HepG2 (cell line): ENCODE measurements at regions not wholly inside any gene's neighbourhood (a gene's known extent, or its start where the extent isn't known, plus 50 kb on each side); places are given as distances from the start of the nearest gene placed in this dataset.

Source experiments
- AHR ChIP-seq: IDR thresholded peaks from 2 replicates; pipeline ENCODE4 v1.6.1; 2018; ENCODE audit warnings: missing genetic modification reagents, missing compliant biosample characterization
- ASH2L ChIP-seq: fragments of 300-600, 200-600 bp; sonication (generic); IDR thresholded peaks from 2 replicates; pipeline ENCODE4 v1.7.0; 2017; ENCODE audit warnings: low read depth, mild to moderate bottlenecking, moderate library complexity, mixed read lengths, low read length; ENCODE audit not compliant: insufficient read length
- DNMT3B ChIP-seq: conservative IDR thresholded peaks from 2 replicates; pipeline ENCODE4 v1.6.1; 2016; ENCODE audit warnings: missing biosample characterization, control low read depth
- FOXC1 ChIP-seq: sonication (generic); formaldehyde crosslinking; IDR thresholded peaks from 2 replicates; pipeline ENCODE4 v1.8.0; 2022; ENCODE audit warnings: mild to moderate bottlenecking, missing genetic modification reagents, borderline replicate concordance
- HMG20A ChIP-seq: IDR thresholded peaks from 2 replicates; pipeline ENCODE4 v1.6.1; 2016; ENCODE audit warnings: borderline replicate concordance
- MED1 ChIP-seq: sonication (generic); formaldehyde crosslinking; IDR thresholded peaks from 2 replicates; pipeline ENCODE4 v1.4.0; 2020; ENCODE audit warnings: missing genetic modification reagents
- MYPOP ChIP-seq: sonication (generic); formaldehyde crosslinking; IDR thresholded peaks from 2 replicates; pipeline ENCODE4 v1.8.1; 2023; ENCODE audit warnings: mild to moderate bottlenecking, moderate library complexity, missing genetic modification reagents
- NCOA1 ChIP-seq: sonication (generic); formaldehyde crosslinking; IDR thresholded peaks from 2 replicates; pipeline ENCODE4 v1.9.0; 2021; ENCODE audit warnings: missing genetic modification reagents
- PATZ1 ChIP-seq: sonication (generic); formaldehyde crosslinking; IDR thresholded peaks from 2 replicates; pipeline ENCODE4 v1.4.0; 2020; ENCODE audit warnings: missing genetic modification reagents
- RARA ChIP-seq: IDR thresholded peaks from 2 replicates; pipeline ENCODE4 v1.6.1; 2016; ENCODE audit warnings: missing genetic modification reagents, missing compliant biosample characterization
- SKI ChIP-seq: fragments of 450-650 bp; IDR thresholded peaks from one replicate; pipeline ENCODE4 v1.6.1; 2018; ENCODE audit warnings: mild to moderate bottlenecking; ENCODE audit not compliant: partially characterized antibody
- SOX6 ChIP-seq, 2 experiments: fragments of 450-650 bp in 1 of 2; sonication (generic) in 1 of 2; formaldehyde crosslinking in 1 of 2; IDR thresholded peaks; 2 replicates each; pipeline versions ENCODE4 v1.4.0 to v1.6.1; 2017 to 2020; ENCODE audit warnings: antibody characterized with exemption in 1 of 2, mild to moderate bottlenecking in 1 of 2, missing genetic modification reagents in 1 of 2
- SP2 ChIP-seq: sonication (generic); formaldehyde crosslinking; IDR thresholded peaks from 2 replicates; pipeline ENCODE4 v1.5.1; 2020; ENCODE audit warnings: mild to moderate bottlenecking, missing genetic modification reagents
- TBX3 ChIP-seq: fragments of 450-650 bp; IDR thresholded peaks from 2 replicates; pipeline ENCODE4 v1.6.1; 2017; ENCODE audit warnings: antibody characterized with exemption, mild to moderate bottlenecking, inconsistent platforms, borderline replicate concordance
- TGIF2 ChIP-seq: IDR thresholded peaks from 2 replicates; pipeline ENCODE4 v1.6.1; 2016; ENCODE audit warnings: control low read depth, missing compliant biosample characterization
- ZNF292 ChIP-seq: sonication (generic); formaldehyde crosslinking; IDR thresholded peaks from 2 replicates; pipeline ENCODE4 v1.8.1; 2022; ENCODE audit warnings: mild to moderate bottlenecking, low read depth, missing genetic modification reagents, borderline replicate concordance
- ZNF530 ChIP-seq: sonication (generic); formaldehyde crosslinking; IDR thresholded peaks from 2 replicates; pipeline ENCODE4 v1.5.0; 2020; ENCODE audit warnings: low read depth, mild to moderate bottlenecking, missing genetic modification reagents
- ZNF589 ChIP-seq: sonication (generic); formaldehyde crosslinking; conservative IDR thresholded peaks from 2 replicates; pipeline ENCODE4 v1.8.0; 2022; ENCODE audit warnings: mild to moderate bottlenecking, moderate library complexity, missing genetic modification reagents
- ZNF691 ChIP-seq: sonication (generic); formaldehyde crosslinking; IDR thresholded peaks from 2 replicates; pipeline ENCODE4 v1.4.0; 2020; ENCODE audit warnings: missing genetic modification reagents, low read depth, mild to moderate bottlenecking, borderline replicate concordance
- ZNF776 ChIP-seq: sonication (generic); formaldehyde crosslinking; IDR thresholded peaks from 2 replicates; pipeline ENCODE4 v1.4.0; 2020; ENCODE audit warnings: mild to moderate bottlenecking, missing genetic modification reagents
- TF ChIP-seq, protein P1 (sequence below): sonication (generic); formaldehyde crosslinking; IDR thresholded peaks from 2 replicates; pipeline ENCODE4 v1.5.1; 2020; ENCODE audit warnings: mild to moderate bottlenecking, missing genetic modification reagents, moderate library complexity
- TF ChIP-seq, protein P2 (sequence below): sonication (generic); formaldehyde crosslinking; IDR thresholded peaks from 2 replicates; pipeline ENCODE4 v1.8.1; 2023; ENCODE audit warnings: mild to moderate bottlenecking, missing genetic modification reagents, borderline replicate concordance

GRCh38 chr12:46430340-46430948 lies 57.9 kb upstream of the SLC38A2 start (continued):
- TF ChIP-seq, protein P1, sequence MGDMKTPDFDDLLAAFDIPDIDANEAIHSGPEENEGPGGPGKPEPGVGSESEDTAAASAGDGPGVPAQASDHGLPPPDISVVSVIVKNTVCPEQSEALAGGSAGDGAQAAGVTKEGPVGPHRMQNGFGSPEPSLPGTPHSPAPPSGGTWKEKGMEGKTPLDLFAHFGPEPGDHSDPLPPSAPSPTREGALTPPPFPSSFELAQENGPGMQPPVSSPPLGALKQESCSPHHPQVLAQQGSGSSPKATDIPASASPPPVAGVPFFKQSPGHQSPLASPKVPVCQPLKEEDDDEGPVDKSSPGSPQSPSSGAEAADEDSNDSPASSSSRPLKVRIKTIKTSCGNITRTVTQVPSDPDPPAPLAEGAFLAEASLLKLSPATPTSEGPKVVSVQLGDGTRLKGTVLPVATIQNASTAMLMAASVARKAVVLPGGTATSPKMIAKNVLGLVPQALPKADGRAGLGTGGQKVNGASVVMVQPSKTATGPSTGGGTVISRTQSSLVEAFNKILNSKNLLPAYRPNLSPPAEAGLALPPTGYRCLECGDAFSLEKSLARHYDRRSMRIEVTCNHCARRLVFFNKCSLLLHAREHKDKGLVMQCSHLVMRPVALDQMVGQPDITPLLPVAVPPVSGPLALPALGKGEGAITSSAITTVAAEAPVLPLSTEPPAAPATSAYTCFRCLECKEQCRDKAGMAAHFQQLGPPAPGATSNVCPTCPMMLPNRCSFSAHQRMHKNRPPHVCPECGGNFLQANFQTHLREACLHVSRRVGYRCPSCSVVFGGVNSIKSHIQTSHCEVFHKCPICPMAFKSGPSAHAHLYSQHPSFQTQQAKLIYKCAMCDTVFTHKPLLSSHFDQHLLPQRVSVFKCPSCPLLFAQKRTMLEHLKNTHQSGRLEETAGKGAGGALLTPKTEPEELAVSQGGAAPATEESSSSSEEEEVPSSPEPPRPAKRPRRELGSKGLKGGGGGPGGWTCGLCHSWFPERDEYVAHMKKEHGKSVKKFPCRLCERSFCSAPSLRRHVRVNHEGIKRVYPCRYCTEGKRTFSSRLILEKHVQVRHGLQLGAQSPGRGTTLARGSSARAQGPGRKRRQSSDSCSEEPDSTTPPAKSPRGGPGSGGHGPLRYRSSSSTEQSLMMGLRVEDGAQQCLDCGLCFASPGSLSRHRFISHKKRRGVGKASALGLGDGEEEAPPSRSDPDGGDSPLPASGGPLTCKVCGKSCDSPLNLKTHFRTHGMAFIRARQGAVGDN (CRISPR knock-in tag) = no peak
- TF ChIP-seq SOX6 (IDR thresholded peaks at IDR 0.05) (peak; percentile 55; the same call in 1 of the 2 replicates), SOX6 (CRISPR knock-in tag; IDR thresholded peaks at IDR 0.05) (peak; percentile 99), ZNF589 (CRISPR knock-in tag) (no peak), FOXC1 (CRISPR knock-in tag) (no peak), AHR (no peak), TGIF2 (CRISPR knock-in tag) (0 out of 2 replicates have a peak, but pooled peaks have one; percentile 62), ZNF530 (CRISPR knock-in tag) (no peak), DNMT3B (CRISPR knock-in tag) (0 out of 2 replicates have a peak, but pooled peaks have one; percentile 72), NCOA1 (CRISPR knock-in tag) (no peak), MED1 (peak; percentile 98), HMG20A (CRISPR knock-in tag) (peak; percentile 95), ASH2L (peak; percentile 15), ZNF691 (no peak), TBX3 (0 out of 2 replicates have a peak, but pooled peaks have one; percentile 28), ZNF292 (peak; percentile 56; the same call in 1 of the 2 replicates), ZNF776 (CRISPR knock-in tag) (no peak), MYPOP (CRISPR knock-in tag) (peak; percentile 35; the same call in 1 of the 2 replicates), PATZ1 (CRISPR knock-in tag) (peak; percentile 42), SP2 (no peak), SKI (peak; percentile 43), RARA (CRISPR knock-in tag) (peak; percentile 96)
- TF ChIP-seq, protein P2, sequence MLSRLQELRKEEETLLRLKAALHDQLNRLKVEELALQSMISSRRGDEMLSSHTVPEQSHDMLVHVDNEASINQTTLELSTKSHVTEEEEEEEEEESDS (CRISPR knock-in tag) = no peak
